ENCODE measurements at regions not wholly inside any gene's neighbourhood (a gene's known extent, or its start where the extent isn't known, plus 50 kb on each side); places are given as distances from the start of the nearest gene placed in this dataset.

GRCh38 chr4:97477974-97478373 lies 665.3 kb downstream of the STPG2 start:
- TF ChIP-seq CTCF (conservative IDR thresholded peaks at IDR 0.05; ENCODE audit: low read length): no peak
- H3K4me3 ChIP-seq (ENCODE audit: low read length): no peak overlapping the region
- no peak for DNase-seq (ENCODE audit: low read depth)

DNA sequence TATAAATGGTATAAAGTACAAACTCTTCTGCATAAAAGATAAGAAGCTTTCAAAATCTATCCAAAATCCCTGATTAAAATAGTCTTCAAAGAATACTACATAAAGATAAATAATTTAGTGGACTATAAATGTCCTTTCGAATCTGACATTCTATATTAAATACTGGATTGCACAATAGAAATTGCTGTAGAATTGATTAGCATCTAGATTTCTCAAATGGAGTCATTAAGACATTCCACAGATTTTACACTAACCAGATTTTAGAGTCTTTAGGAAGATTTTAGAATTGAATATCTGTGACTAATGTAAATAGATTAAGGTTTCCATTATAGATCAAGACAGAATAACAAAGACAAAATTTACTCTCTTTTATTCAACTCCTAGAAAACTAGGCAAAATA lies 663.9 kb downstream of the STPG2 start:
- no peak for TF ChIP-seq CTCF (conservative IDR thresholded peaks at IDR 0.05; ENCODE audit: low read length)
- no peak for DNase-seq (ENCODE audit: low read depth)
- no peak overlapping the region for H3K4me3 ChIP-seq (ENCODE audit: low read length)

DNA sequence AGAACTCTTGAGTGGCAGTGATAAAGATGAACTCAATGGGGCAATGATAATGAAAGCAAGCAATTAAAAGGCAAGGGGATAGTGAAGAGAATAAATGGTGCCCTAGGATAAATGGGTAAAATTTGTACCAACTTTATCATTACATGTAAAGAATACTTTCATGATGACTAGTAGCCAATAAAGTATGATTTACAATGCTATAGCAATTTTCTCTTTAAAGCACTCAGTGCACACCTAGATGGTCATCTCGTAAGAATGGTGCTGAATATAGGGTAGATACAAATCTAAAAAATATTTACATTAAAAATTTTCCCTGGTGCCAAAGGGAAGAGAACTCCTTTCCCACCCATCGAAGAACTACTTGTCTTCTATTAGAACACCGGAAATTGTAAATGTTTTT lies 651.4 kb downstream of the STPG2 start:
- H3K4me3 ChIP-seq (ENCODE audit: low read length): no peak overlapping the region
- no peak for TF ChIP-seq CTCF (conservative IDR thresholded peaks at IDR 0.05; ENCODE audit: low read length)
- DNase-seq (ENCODE audit: low read depth): no peak

GRCh38 chr4:97493815-97494518 lies 649.3 kb downstream of the STPG2 start:
- TF ChIP-seq CTCF (conservative IDR thresholded peaks at IDR 0.05; ENCODE audit: low read length): no peak
- no peak for DNase-seq (ENCODE audit: low read depth)

GRCh38 chr4:97496298-97496873 lies 646.9 kb downstream of the STPG2 start:
- DNase-seq (ENCODE audit: low read depth): no peak
- no peak overlapping the region for H3K4me3 ChIP-seq (ENCODE audit: low read length)
- TF ChIP-seq CTCF (conservative IDR thresholded peaks at IDR 0.05; ENCODE audit: low read length): no peak

More at GRCh38 chr4:97493815-97494518, 649.3 kb downstream of the STPG2 start:
- no peak overlapping the region for H3K4me3 ChIP-seq (ENCODE audit: low read length)

DNA sequence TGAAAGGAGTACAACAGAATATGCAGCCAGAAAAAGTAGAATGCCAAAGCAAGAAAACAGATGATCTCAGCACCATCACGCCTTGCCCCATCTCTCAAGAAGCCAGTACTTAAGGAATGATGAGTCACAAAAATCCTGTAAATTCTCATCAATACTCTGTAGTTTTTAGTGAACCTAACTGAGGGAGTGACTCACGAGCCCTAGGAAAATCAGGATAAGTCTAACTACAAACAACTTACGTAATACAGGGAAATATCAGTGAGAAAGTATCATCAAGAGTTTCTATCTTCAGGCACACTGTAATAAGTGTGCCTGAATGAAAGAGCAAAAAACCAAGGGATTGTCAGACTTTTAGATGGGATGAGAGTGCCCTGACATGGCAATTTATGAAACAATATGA lies 644.4 kb downstream of the STPG2 start:
- no peak for DNase-seq (ENCODE audit: low read depth)
- no peak overlapping the region for H3K4me3 ChIP-seq (ENCODE audit: low read length)
- no peak for TF ChIP-seq CTCF (conservative IDR thresholded peaks at IDR 0.05; ENCODE audit: low read length)

GRCh38 chr4:97500423-97500822 lies 642.9 kb downstream of the STPG2 start:
- TF ChIP-seq CTCF (conservative IDR thresholded peaks at IDR 0.05; ENCODE audit: low read length): no peak
- no peak overlapping the region for H3K4me3 ChIP-seq (ENCODE audit: low read length)
- no peak for DNase-seq (ENCODE audit: low read depth)
